H1 (cell line): ENCODE measurements at regions not wholly inside any gene's neighbourhood (a gene's known extent, or its start where the extent isn't known, plus 50 kb on each side); places are given as distances from the start of the nearest gene placed in this dataset.

Source experiments
- CTCF ChIA-PET: fragments of 300-600 bp; sonication (Branson Sonifier 250); formaldehyde crosslinking; loops from one replicate; lab custom pipeline; 2021; ENCODE audit not compliant: partially characterized antibody; lab: Charles Lee
- POLR2A ChIA-PET: fragments of 300-600 bp; sonication (Branson Sonifier 250); formaldehyde crosslinking; loops from one replicate; lab custom pipeline; 2021; ENCODE audit warnings: inconsistent platforms; ENCODE audit not compliant: partially characterized antibody; lab: Charles Lee
- DNase-seq, 2 experiments: peaks; one replicate each; pipeline versions ENCODE4 v3.0.0 to v3.0.0-alpha.2; 2010 to 2022; ENCODE audit warnings: low spot score in 2 of 2, low read depth in 1 of 2, mixed read lengths in 1 of 2
- FAIRE-seq: peaks from 2 replicates; lab custom pipeline; 2011; peaks lifted over from hg19 to GRCh38; lab: Jason Lieb, UNC
- H2AFZ ChIP-seq: 2 replicates; pipeline ENCODE4 v1.8.1; 2012; ENCODE audit warnings: low read length, inconsistent platforms
- H2AK5ac ChIP-seq: 2 replicates; pipeline ENCODE4 v1.6.1; 2013; ENCODE audit warnings: low read depth, low read length
- H2BK120ac ChIP-seq: replicated peaks from 2 replicates; pipeline ENCODE3; 2013; ENCODE audit warnings: low read depth, low read length, inconsistent platforms
- H2BK12ac ChIP-seq: 2 replicates; pipeline ENCODE4 v1.6.1; 2013; ENCODE audit warnings: low read depth, low read length
- H2BK15ac ChIP-seq: 2 replicates; pipeline ENCODE4 v1.6.1; 2013; ENCODE audit warnings: low read length
- H2BK20ac ChIP-seq: 2 replicates; pipeline ENCODE4 v1.6.1; 2013; ENCODE audit warnings: low read length
- H2BK5ac ChIP-seq: 2 replicates; pipeline ENCODE4 v1.6.1; 2013; ENCODE audit warnings: low read depth, low read length
- H3K14ac ChIP-seq: 2 replicates; pipeline ENCODE4 v1.6.1; 2013; ENCODE audit warnings: inconsistent platforms; ENCODE audit not compliant: insufficient read length
- H3K18ac ChIP-seq: 2 replicates; pipeline ENCODE4 v1.6.1; 2013; ENCODE audit warnings: low read length; ENCODE audit errors: extremely low read depth
- H3K23ac ChIP-seq: 2 replicates; pipeline ENCODE4 v1.6.1; 2013; ENCODE audit warnings: inconsistent platforms; ENCODE audit not compliant: insufficient read length
- H3K23me2 ChIP-seq: 2 replicates; pipeline ENCODE4 v1.6.1; 2013; ENCODE audit warnings: low read depth, low read length
- H3K27ac ChIP-seq: 2 replicates; pipeline ENCODE4 v1.6.1; 2011; ENCODE audit warnings: low read depth, low read length, inconsistent platforms
- H3K27me3 ChIP-seq, 4 experiments: replicated peaks in 1 of 4; 1 replicate in 1 of 4; 2 replicates in 3 of 4; pipeline versions ENCODE4 v1.6.1 to v1.8.1; 2011 to 2013; ENCODE audit warnings: low read length in 3 of 4, mild to moderate bottlenecking in 3 of 4, inconsistent platforms in 2 of 4, mixed read lengths in 2 of 4, moderate library complexity in 1 of 4; ENCODE audit not compliant: control insufficient read depth in 3 of 4, insufficient read depth in 3 of 4; ENCODE audit errors: extremely low read depth in 1 of 4
- H3K36me3 ChIP-seq, 4 experiments: 2 replicates each; pipeline versions ENCODE4 v1.6.1 to v1.8.1; 2011 to 2013; ENCODE audit warnings: mild to moderate bottlenecking in 4 of 4, low read length in 3 of 4, moderate library complexity in 2 of 4, control low read depth in 1 of 4, inconsistent platforms in 1 of 4; ENCODE audit not compliant: insufficient read depth in 4 of 4, control insufficient read depth in 2 of 4
- H3K4ac ChIP-seq: replicated peaks from 2 replicates; pipeline ENCODE3; 2013; ENCODE audit warnings: low read length, low read depth, mixed read lengths, inconsistent platforms; ENCODE audit not compliant: insufficient read length
- H3K4me1 ChIP-seq, 4 experiments: replicated peaks in 1 of 4; 1 replicate in 1 of 4; 2 replicates in 3 of 4; pipeline versions ENCODE4 v1.6.1 to v1.8.1; 2011 to 2013; ENCODE audit warnings: low read length in 3 of 4, inconsistent platforms in 2 of 4, mixed read lengths in 1 of 4; ENCODE audit not compliant: insufficient read depth in 4 of 4, control insufficient read depth in 3 of 4
- H3K4me2 ChIP-seq, 2 experiments: 2 replicates each; pipeline versions ENCODE4 v1.6.1 to v1.8.1; 2011 to 2013; ENCODE audit warnings: low read depth in 2 of 2, low read length in 2 of 2, control low read depth in 1 of 2, inconsistent platforms in 1 of 2, mild to moderate bottlenecking in 1 of 2; ENCODE audit not compliant: insufficient read depth in 1 of 2
- H3K4me3 ChIP-seq, 4 experiments: fragments of 200-600, 300-600 bp in 1 of 4; sonication (generic), shearing (Covaris generic), sonication (Bioruptor Twin) in 1 of 4; 2 replicates each; pipeline versions ENCODE4 v1.5.1 to v1.8.1; 2011 to 2016; ENCODE audit warnings: low read length in 4 of 4, low read depth in 3 of 4, control low read depth in 2 of 4, inconsistent platforms in 2 of 4, mild to moderate bottlenecking in 2 of 4, mixed read lengths in 1 of 4, moderate library complexity in 1 of 4; ENCODE audit not compliant: insufficient read depth in 2 of 4; ENCODE audit errors: extremely low read depth in 1 of 4
- H3K56ac ChIP-seq: replicated peaks from 2 replicates; pipeline ENCODE3; 2013; ENCODE audit warnings: low read depth, mild to moderate bottlenecking, mixed read lengths, low read length, inconsistent platforms; ENCODE audit not compliant: insufficient read length
- H3K79me1 ChIP-seq: 2 replicates; pipeline ENCODE4 v1.6.1; 2013; ENCODE audit warnings: low read depth, low read length, control low read depth
- H3K79me2 ChIP-seq, 2 experiments: 2 replicates each; pipeline versions ENCODE4 v1.6.1 to v1.8.1; 2012 to 2013; ENCODE audit warnings: low read length in 2 of 2, mild to moderate bottlenecking in 2 of 2, inconsistent platforms in 1 of 2; ENCODE audit not compliant: insufficient read depth in 2 of 2, control insufficient read depth in 1 of 2
- H3K9ac ChIP-seq, 4 experiments: replicated peaks in 1 of 4; 1 replicate in 1 of 4; 2 replicates in 3 of 4; pipeline versions ENCODE4 v1.6.1 to v1.8.1; 2011 to 2013; ENCODE audit warnings: low read depth in 3 of 4, low read length in 3 of 4, control low read depth in 2 of 4, mild to moderate bottlenecking in 2 of 4, moderate library complexity in 2 of 4, inconsistent platforms in 1 of 4; ENCODE audit errors: extremely low read depth in 1 of 4
- H3K9me3 ChIP-seq, 2 experiments: 2 replicates each; pipeline versions ENCODE4 v1.6.1 to v1.8.1; 2012 to 2013; ENCODE audit warnings: mild to moderate bottlenecking in 2 of 2, moderate library complexity in 2 of 2, control low read depth in 1 of 2, inconsistent platforms in 1 of 2, low read depth in 1 of 2, low read length in 1 of 2, mixed read lengths in 1 of 2; ENCODE audit not compliant: insufficient read depth in 2 of 2
- H4K20me1 ChIP-seq, 2 experiments: replicated peaks in 1 of 2; 2 replicates each; pipeline versions ENCODE3 to v1.8.1; 2011 to 2013; ENCODE audit warnings: inconsistent platforms in 2 of 2, low read length in 2 of 2, mild to moderate bottlenecking in 1 of 2; ENCODE audit not compliant: insufficient read depth in 2 of 2, control insufficient read depth in 1 of 2
- H4K5ac ChIP-seq: 2 replicates; pipeline ENCODE4 v1.6.1; 2013; ENCODE audit warnings: low read length, low read depth, mixed read lengths, inconsistent platforms; ENCODE audit not compliant: insufficient read length
- H4K8ac ChIP-seq: 2 replicates; pipeline ENCODE4 v1.8.0; 2013; ENCODE audit warnings: mild to moderate bottlenecking, moderate library complexity, low read length, inconsistent platforms; ENCODE audit not compliant: insufficient read depth; ENCODE audit errors: extremely low read depth
- H4K91ac ChIP-seq: replicated peaks from 2 replicates; pipeline ENCODE3; 2013; ENCODE audit warnings: low read length, mixed read lengths, inconsistent platforms; ENCODE audit not compliant: insufficient read length
- SUZ12 ChIP-seq: fragments of 200-600 bp; sonication (generic); IDR thresholded peaks from 2 replicates; pipeline ENCODE4 v1.6.1; 2012; ENCODE audit warnings: mild to moderate bottlenecking, inconsistent platforms, low read length, moderate library complexity, mixed read lengths
- WGBS, 2 experiments: shearing (Covaris generic) in 1 of 2; methylation state at CpG; one replicate each; pipeline versions ENCODE4 v1.1.6 to v1.1.7; 2013 to 2015; ENCODE audit warnings: low lambda C conversion rate in 2 of 2, mixed read lengths in 2 of 2, inconsistent platforms in 1 of 2, low coverage in 1 of 2, missing lambda C conversion rate in 1 of 2; ENCODE audit not compliant: insufficient replicate concordance in 2 of 2, insufficient coverage in 1 of 2, insufficient read length in 1 of 2; ENCODE audit errors: extremely low coverage in 1 of 2, missing lambda C conversion rate in 1 of 2; 5-methylcytosine and 5-hydroxymethylcytosine counted together

DNA sequence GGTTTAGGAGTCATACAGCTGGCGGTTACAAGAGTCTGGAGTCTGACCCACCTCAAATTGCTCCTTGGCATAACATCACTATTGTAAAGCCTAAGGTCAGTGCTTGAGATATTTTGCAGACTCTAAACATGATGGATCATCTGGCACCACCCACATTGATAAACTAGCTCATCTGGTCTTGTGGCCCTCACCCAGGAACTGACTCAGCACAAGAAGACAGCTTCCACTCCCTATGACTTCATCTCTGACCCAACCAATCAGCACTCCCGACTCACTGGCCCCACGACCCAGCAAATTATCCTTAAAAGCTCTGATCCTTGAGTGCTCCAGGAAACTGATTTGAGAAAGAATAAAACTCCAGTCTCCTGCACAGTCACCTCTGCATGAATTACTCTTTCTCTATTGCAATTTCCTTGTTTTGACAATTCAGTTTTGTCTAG, 115.9 kb downstream of the CD24 start:
- no peak overlapping the region for H2BK15ac ChIP-seq
- H3K18ac ChIP-seq = no peak overlapping the region
- DNase-seq (no peak), FAIRE-seq (no peak)
- H3K4me1 ChIP-seq = no peaks in the 10 kb centered on the region
- H4K5ac ChIP-seq = no peak overlapping the region
- no peak overlapping the region for H2BK12ac ChIP-seq
- H3K79me2 ChIP-seq = no peaks in the 10 kb centered on the region
- H4K91ac ChIP-seq = no peak overlapping the region
- 89% methylated on average over 3 of the region's 3 CpGs; no CpG with 5 or more reads in 1 of the 2 experiments for WGBS, 2 experiments
- no peak overlapping the region for H3K4me3 ChIP-seq
- no peak for TF ChIP-seq SUZ12
- H3K27ac ChIP-seq = no peak overlapping the region
- no peaks in the 10 kb centered on the region for H3K36me3 ChIP-seq
- H3K14ac ChIP-seq = no peak overlapping the region
- H3K23ac ChIP-seq = no peak overlapping the region
- H2AK5ac ChIP-seq = no peak overlapping the region
- CTCF ChIA-PET = interaction anchor here (0.6 to 1.1 kb wide), 2 partner anchors 32 to 134 kb away, joined by 3 to 4 read pairs; no protein-coding TSS in a partner anchor
- no peak overlapping the region for H2AFZ ChIP-seq
- H3K79me1 ChIP-seq = no peaks in the 10 kb centered on the region
- no peak overlapping the region for H2BK20ac ChIP-seq
- no peaks in the 10 kb centered on the region for H3K27me3 ChIP-seq
- no peak overlapping the region for H3K4ac ChIP-seq
- no peak overlapping the region for H3K9ac ChIP-seq
- H2BK5ac ChIP-seq = no peak overlapping the region
- POLR2A ChIA-PET = no interaction called here
- no peaks in the 10 kb centered on the region for H4K20me1 ChIP-seq
- H3K4me2 ChIP-seq = no peak overlapping the region
- H3K9me3 ChIP-seq = peaks cover 30 to 34% of the 10 kb centered on the region in 2 experiments
- H3K56ac ChIP-seq = no peak overlapping the region
- H4K8ac ChIP-seq = no peak overlapping the region
- no peaks in the 10 kb centered on the region for H3K23me2 ChIP-seq
- H2BK120ac ChIP-seq = no peak overlapping the region
